ENCODE measurements at regions not wholly inside any gene's neighbourhood (a gene's known extent, or its start where the extent isn't known, plus 50 kb on each side); places are given as distances from the start of the nearest gene placed in this dataset.
"Not testable (repeated sequence)": the region's sequence is repeated elsewhere in the genome, so short reads cannot be mapped to it uniquely, and the experiment has no call there.

- DNase-seq (ENCODE audit: low spot score) (no peak), FAIRE-seq (no peak)
Observed at GRCh38 chr3:127443581-127444375, 146.8 kb downstream of the TPRA1 start.

DNA sequence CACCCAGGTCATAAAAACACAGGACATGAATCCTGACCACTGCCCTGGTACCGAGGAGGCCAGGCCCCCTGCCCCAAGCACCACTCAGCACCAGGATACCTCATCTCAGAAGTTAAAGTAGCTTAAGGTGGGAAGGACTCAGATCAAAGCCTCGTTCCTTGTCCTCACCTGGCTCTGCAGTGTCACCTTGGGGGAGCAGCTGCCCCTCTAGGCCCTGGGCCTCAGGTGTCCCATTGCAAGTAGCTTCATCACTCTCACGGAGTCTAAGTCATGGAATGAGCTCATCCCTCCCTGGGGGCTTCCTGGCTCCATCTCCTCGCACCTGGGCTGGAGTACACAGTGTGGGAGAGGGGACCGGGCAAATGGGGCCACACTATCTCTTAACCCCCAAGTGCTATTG is 148.0 kb downstream of the TPRA1 start:
- FAIRE-seq (no peak), DNase-seq (ENCODE audit: low spot score) (no peak)

DNA sequence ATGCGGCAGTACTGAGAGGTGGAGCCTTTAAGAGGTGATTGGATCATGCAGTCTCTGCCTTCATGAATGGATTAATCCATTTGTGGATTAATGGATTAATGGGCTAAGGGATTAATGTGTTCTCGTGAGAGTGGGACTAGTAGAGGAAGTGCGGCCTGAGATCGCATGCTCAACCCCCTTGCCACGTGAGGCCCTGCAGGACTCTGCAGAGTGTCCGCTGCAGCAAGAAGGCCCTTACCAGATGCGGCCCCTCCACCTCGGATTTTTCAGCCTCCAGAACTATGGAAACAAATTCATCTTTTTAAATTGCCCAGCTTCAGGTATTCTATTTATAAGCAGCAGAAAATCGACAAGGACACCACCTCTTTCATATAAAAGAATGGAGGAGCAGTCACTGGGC is 148.8 kb downstream of the TPRA1 start:
- no peak for FAIRE-seq
- DNase-seq (ENCODE audit: low spot score), result no peak

GRCh38 chr3:127440384-127440783 is 150.1 kb downstream of the TPRA1 start:
- no peak for FAIRE-seq

DNA sequence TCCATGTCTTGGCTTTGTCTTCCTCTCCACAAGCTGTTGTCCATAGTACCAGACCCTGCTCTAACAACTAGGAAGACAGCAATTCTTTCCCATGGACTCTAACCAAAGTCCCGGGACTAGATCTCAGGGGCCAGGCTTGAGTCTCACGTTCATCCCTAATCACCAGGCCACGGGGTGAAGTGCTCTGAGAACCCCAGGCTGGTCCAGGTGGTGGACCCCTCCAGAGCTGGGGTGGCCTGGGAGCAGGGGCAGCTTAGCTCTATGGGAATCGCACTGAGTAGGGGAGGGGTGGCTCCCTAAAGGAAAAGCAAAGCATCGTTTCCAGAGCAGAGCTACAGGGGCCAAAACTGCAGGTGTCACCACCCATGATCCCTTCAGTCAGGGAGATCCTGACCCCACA is 150.9 kb downstream of the TPRA1 start:
- no peak for DNase-seq (ENCODE audit: low spot score)
- no peak for FAIRE-seq

More at GRCh38 chr3:127440384-127440783, 150.1 kb downstream of the TPRA1 start:
- no peak for DNase-seq (ENCODE audit: low spot score)

- FAIRE-seq, result no peak
- DNase-seq (ENCODE audit: low spot score), result no peak
Observed at GRCh38 chr3:127438951-127439350, 151.1 kb upstream of the PRR20G start.

DNA sequence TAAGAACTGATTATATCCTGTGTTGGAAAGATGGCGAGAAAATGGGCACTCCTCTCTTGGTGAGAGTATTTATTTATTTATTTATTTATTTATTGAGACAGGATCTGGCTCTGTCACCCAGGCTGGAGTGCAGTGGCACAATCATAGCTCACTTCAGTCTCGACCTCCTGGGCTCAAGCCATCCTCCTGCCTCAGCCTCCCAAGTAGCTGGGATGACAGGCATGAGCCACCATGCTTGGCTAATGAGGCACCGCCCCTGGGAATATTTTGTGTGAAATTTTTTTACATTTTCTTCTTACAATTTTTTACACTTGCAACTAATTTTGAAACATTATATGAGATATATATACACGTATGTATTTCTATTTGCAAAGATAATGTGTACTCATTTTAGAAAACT is 150.5 kb upstream of the PRR20G start:
- no peak for FAIRE-seq
- DNase-seq (ENCODE audit: low spot score), result no peak

- not testable (repeated sequence) for FAIRE-seq; DNase-seq (ENCODE audit: low spot score)
Observed at GRCh38 chr3:127435299-127435698, 147.5 kb upstream of the PRR20G start.

DNA sequence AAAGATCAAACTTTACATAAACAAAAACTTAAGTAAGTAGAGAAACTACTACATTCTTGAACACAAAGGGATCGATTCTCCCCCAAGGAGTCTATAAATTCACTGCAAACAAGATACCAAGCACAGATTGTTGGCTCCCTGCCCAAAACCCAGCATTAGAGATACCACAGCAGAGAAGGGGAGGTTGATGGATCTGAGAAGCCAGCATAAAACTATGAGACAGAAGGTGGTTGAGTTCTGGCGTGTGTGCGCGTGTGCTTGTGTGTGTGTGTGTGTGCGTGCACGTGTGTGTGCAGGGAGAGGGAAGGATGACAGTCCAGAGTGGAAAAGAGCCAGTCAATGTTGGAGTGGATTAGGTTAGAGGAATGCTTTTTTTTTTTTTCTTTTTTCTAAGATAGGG is 143.2 kb upstream of the PRR20G start:
- FAIRE-seq, result peak; percentile 5
- no peak for DNase-seq (ENCODE audit: low spot score)

DNA sequence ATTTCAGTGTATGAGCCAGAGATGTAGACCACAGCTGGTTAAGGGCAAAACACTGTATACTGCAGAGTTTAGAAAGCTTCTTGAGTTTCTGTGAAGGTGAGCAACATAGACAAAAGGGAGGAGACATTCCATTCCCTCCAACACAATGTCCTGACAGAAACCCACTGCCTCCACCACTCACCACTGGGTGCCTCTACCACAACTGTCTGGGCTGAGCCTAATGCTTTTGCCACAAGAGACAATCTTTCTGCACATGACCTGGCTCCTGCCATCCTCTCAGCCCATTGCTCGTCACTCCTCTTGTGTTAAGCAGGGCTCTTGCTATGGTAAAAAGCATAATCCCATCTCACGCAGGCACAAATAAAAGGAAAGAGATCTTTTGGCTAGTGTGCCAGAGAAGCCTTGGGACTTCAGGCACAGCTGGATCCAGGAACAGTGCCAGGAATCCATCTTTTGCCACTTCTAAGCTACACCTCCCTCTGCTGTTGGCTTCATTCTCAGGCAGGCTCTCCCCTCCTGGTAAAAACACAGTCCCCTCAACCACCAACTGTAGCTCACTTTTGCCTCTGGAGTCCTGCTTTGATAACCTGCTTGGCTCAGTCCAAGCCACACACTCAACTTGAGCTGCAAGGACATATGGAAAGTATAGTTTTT is 140.6 kb upstream of the PRR20G start:
- no peak for DNase-seq (ENCODE audit: low spot score)
- no peak for FAIRE-seq

GRCh38 chr3:127427666-127428065 is 139.8 kb upstream of the PRR20G start:
- FAIRE-seq (no peak), DNase-seq (ENCODE audit: low spot score) (no peak)

DNA sequence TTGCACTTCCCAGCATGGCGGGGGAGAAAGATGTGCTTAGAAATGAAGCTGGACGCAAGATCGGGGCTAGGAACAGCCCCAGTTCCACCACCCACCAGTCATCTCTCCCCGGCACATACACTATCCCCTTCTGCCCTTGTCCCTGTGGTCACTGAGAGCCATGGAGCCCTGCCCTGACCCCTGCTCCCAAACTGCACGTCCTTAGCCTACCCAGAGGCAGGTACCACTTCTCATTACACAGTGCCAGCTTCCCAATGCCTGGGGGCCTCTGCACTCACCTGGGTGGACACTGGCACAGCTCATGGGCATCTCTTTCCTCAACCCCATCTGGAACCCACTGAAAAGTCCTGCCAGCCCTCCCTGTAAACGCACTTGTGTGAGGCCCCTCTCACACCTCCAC is 139.3 kb upstream of the PRR20G start:
- DNase-seq (ENCODE audit: low spot score), result no peak
- no peak for FAIRE-seq

DNA sequence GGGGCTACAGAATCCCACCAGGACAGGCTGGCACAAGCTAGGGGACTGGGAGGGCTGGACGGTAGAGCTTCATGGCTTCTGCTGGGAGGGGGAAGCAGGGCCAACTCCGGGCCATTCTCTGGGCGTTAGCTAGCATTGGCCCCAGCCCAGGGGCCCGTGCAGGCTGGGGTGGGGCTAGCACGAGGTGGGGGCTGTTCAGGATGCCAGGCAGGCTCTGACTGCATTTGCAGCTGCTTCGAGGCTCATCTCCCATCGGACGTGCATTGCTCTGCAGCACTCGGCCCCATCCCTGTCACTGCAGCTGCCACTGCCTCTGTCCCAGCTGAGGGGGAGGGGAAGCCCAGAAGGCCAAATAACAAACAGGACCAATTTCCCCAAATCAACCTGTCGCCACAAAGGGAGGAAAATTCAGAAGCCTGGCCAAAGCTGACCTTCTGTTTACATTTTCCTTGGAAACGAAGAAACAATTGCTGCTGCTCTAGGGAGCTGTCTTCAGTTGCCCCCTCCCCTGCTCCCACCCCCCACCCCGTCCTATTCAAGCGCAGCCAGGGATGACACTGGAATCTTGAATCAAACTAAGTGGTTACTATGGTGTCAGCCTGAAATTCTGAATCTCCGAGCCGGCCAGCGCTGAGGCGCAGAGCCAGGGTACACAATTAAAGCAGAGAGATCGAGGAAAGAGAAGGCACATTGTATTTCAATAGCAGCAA is 138.8 kb upstream of the PRR20G start:
- DNase-seq (ENCODE audit: low spot score), result no peak
- no peak for FAIRE-seq

GRCh38 chr3:127425505-127426443 is 137.9 kb upstream of the PRR20G start:
- FAIRE-seq, result no peak

DNA sequence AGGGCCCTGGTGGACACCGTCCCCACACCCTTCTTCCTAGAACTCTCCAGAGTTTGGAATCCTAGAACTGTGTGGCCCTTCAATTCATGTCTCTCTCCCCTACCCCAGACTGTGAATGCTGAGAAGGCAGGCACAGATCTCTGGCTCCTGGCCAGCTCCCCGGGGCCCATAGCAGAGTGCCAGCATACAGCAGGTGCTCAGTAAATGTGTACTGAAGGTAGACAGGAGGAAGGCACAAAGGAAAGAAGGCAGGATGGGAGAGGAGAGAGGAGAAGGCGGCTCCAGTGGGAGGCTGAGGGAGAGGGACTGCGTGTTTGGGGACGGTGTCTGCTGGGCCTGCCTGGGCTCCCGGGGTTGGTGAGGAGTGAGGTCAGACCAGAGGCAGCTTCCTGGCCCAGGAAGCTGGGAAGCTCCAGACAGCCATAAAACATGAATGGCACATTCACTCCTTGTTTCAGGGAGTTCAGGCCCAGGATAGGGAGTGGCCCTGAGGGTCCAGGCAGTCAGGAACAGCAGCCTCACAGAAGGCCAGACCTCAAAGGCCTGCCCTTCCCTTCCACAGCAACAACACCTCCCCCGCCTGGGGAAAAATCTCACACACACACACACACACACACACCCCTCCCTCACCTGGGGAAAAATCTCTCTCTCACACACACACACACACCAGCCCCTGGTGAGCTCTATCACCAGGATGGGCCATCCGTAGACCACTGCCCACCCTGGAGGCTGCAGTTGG is 137.1 kb upstream of the PRR20G start:
- FAIRE-seq, result no peak
- peak; percentile 54 for DNase-seq (ENCODE audit: low spot score)

More at GRCh38 chr3:127425505-127426443, 137.9 kb upstream of the PRR20G start:
- DNase-seq (ENCODE audit: low spot score), result no peak

DNA sequence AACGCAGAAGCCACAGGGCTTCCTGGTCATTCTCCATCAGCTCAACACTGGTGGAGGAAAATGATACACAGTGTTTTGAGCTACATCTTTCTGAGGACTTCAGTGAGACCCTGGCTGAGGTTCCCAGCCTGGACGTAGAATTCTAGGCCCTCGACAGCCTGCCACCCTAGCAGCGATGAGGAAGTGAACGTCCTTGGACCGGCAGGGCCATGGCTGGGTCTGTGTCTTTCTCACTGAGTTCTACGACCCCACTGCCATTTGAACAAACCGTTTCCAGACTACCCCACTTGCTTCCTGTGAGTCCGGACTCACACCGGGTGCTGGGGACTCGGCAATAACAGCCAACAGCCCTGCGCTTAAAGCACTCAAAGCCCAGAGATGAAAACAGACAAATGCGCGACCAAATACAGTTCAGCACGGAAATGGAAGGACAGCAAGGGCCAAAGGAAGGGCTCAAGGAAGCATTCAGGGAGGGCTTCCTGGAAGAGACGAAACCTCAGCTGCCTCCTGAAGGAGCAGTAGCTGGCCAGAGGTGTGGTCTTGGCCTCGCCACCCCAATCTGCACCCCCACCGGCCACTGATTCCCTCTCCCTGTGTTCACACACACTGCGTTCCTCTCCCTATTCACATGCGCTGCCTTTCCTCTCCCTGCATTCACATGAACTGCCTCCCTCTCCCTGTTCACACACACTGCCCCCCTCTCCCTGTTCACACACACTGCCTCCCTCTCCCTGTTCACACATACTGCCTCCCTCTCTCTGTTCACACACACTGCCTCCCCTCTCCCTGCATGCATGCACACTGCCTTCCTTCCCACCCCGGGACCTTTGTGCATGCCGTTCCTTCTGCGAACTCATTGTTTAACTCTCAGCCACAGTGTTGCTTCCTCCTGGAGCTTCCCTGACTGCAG is 136.3 kb upstream of the PRR20G start:
- FAIRE-seq (no peak), DNase-seq (ENCODE audit: low spot score) (no peak)

- no peak for DNase-seq (ENCODE audit: low spot score)
- FAIRE-seq, result no peak
Observed at GRCh38 chr3:127422663-127423375, 135.0 kb upstream of the PRR20G start.

DNA sequence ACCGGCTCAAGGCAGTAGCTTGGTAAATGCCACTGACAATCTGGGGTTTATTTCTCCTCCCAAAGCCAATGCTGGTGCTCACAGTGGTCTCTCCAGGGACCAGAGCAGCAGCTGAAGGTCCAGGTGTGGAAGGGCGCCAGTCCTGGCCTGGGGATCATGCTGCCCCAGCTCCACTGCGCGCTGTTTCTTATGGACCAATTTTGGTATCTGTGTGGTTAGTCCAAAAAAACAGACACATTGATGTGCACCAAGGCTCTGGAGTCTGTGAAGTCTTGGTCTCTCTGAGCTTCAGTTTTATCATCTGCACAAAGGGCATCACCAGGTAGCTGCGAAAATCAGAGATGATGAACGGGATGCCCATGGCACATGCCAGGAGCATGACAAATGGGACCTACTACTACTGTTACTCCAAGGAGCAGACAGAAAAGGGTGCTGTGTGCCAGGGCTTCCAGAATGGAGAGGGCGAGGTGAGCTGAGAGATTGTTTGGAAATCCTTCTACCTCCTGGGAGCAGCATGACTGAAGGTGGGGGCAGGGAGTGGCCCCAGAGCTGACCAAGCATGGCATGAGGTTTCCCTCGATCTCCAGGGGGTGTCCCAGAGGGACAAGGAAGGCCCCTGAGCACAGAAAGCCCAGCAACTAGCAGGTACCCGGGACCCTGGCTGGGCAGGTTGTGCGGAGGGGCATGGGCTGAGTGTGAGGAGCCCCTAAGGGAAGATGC is 134.3 kb upstream of the PRR20G start:
- FAIRE-seq, result no peak

More for the DNA sequence above, 134.3 kb upstream of the PRR20G start:
- DNase-seq (ENCODE audit: low spot score), result no peak
